Activated gamma-delta T cell treated with Interleukin-2 at 50 U/mL for 16 hours (primary cell): ENCODE measurements at regions not wholly inside any gene's neighbourhood (a gene's known extent, or its start where the extent isn't known, plus 50 kb on each side); places are given as distances from the start of the nearest gene placed in this dataset.

ENCODE experiments used
- DNase-seq: peaks from one replicate; pipeline ENCODE4 v3.0.0-alpha.2; 2020

GRCh38 chr7:25970356-25970755 is 181.6 kb upstream of the NFE2L3 start:
- no peak for DNase-seq

- no peak for DNase-seq
Observed at GRCh38 chr7:25970911-25971310, 181.1 kb upstream of the NFE2L3 start.

- no peak for DNase-seq
Observed at GRCh38 chr7:25976630-25977029, 175.4 kb upstream of the NFE2L3 start.

- DNase-seq = no peak
Observed at GRCh38 chr7:25978466-25978865, 173.5 kb upstream of the NFE2L3 start.

- DNase-seq = no peak
Observed at GRCh38 chr7:25979605-25980004, 172.4 kb upstream of the NFE2L3 start.

- DNase-seq = no peak
Observed at GRCh38 chr7:25982684-25983083, 169.3 kb upstream of the NFE2L3 start.

- DNase-seq = no peak
Observed at GRCh38 chr7:25985196-25985595, 166.8 kb upstream of the NFE2L3 start.

GRCh38 chr7:25988640-25989039 is 163.4 kb upstream of the NFE2L3 start:
- no peak for DNase-seq

- DNase-seq = no peak
Observed at GRCh38 chr7:25989140-25989705, 162.8 kb upstream of the NFE2L3 start.

GRCh38 chr7:25994433-25994994 is 157.5 kb upstream of the NFE2L3 start:
- DNase-seq = no peak

- DNase-seq = no peak
Observed at GRCh38 chr7:25995216-25995615, 156.8 kb upstream of the NFE2L3 start.

GRCh38 chr7:25996006-25996408 is 156.0 kb upstream of the NFE2L3 start:
- DNase-seq = no peak

- DNase-seq = no peak
Observed at GRCh38 chr7:25998499-25998898, 153.5 kb upstream of the NFE2L3 start.

- no peak for DNase-seq
Observed at GRCh38 chr7:26000841-26001240, 151.2 kb upstream of the NFE2L3 start.

- no peak for DNase-seq
Observed at GRCh38 chr7:26001662-26002244, 150.2 kb upstream of the NFE2L3 start.

GRCh38 chr7:26005683-26006410 is 146.2 kb upstream of the NFE2L3 start:
- no peak for DNase-seq

- no peak for DNase-seq
Observed at GRCh38 chr7:26006426-26006825, 145.6 kb upstream of the NFE2L3 start.

- no peak for DNase-seq
Observed at GRCh38 chr7:26007510-26007909, 144.5 kb upstream of the NFE2L3 start.

- no peak for DNase-seq
Observed at GRCh38 chr7:26008428-26008827, 143.6 kb upstream of the NFE2L3 start.

- no peak for DNase-seq
Observed at GRCh38 chr7:26011039-26011696, 140.8 kb upstream of the NFE2L3 start.

- no peak for DNase-seq
Observed at GRCh38 chr7:26013551-26014083, 138.4 kb upstream of the NFE2L3 start.

- DNase-seq = no peak
Observed at GRCh38 chr7:26022982-26023381, 129.0 kb upstream of the NFE2L3 start.

- DNase-seq = no peak
Observed at GRCh38 chr7:26029911-26030310, 122.1 kb upstream of the NFE2L3 start.
